BLaER1 treated with 17β-estradiol and CSF1 and Interleukin-3, amounts not matched to agents 10 nM and 100 nM (cell line): ENCODE measurements at regions not wholly inside any gene's neighbourhood (a gene's known extent, or its start where the extent isn't known, plus 50 kb on each side); places are given as distances from the start of the nearest gene placed in this dataset.
"Not testable (repeated sequence)": the region's sequence is repeated elsewhere in the genome, so short reads cannot be mapped to it uniquely, and the experiment has no call there.

Experiments
- H3K27ac ChIP-seq, 11 experiments: shearing (Covaris generic); formaldehyde crosslinking; 2 replicates each; pipeline ENCODE4 v1.8.1; 2022
- H3K27me3 ChIP-seq, 11 experiments: shearing (Covaris generic); formaldehyde crosslinking; 2 replicates each; pipeline ENCODE4 v1.8.1; 2022
- H3K36me3 ChIP-seq, 11 experiments: shearing (Covaris generic); formaldehyde crosslinking; 2 replicates each; pipeline ENCODE4 v1.8.1; 2022
- H3K4me1 ChIP-seq, 10 experiments: shearing (Covaris generic); formaldehyde crosslinking; 2 replicates each; pipeline ENCODE4 v1.8.1; 2022
- H3K4me2 ChIP-seq, 11 experiments: shearing (Covaris generic); formaldehyde crosslinking; 2 replicates each; pipeline ENCODE4 v1.8.1; 2022
- H3K4me3 ChIP-seq, 10 experiments: shearing (Covaris generic); formaldehyde crosslinking; 2 replicates each; pipeline ENCODE4 v1.8.1; 2022
- H3K9ac ChIP-seq, 11 experiments: shearing (Covaris generic); formaldehyde crosslinking; 2 replicates each; pipeline ENCODE4 v1.8.1; 2022
- H3K9me3 ChIP-seq, 11 experiments: shearing (Covaris generic); formaldehyde crosslinking; replicated peaks in 1 of 11; 2 replicates each; pipeline ENCODE4 v1.8.1; 2022
- H4K20me1 ChIP-seq, 11 experiments: shearing (Covaris generic); formaldehyde crosslinking; 2 replicates each; pipeline ENCODE4 v1.8.1; 2022
- Cebpa-rat ChIP-seq, 11 experiments: shearing (Covaris generic); IDR thresholded peaks; 2 replicates each; pipeline ENCODE4 v1.8.1; 2022

GRCh38 chr7:98771941-98772603 is 97.7 kb downstream of the TMEM130 start:
- Histone ChIP-seq H4K20me1 (no peaks in the 10 kb centered on the region; a peak in 1 of 22 replicates), H3K4me1 (peaks cover 39 to 72% (median 69%) of the 10 kb centered on the region in 10 experiments), H3K27ac (peak overlapping the region in 10 of 11 experiments; percentile 0 to 64 (median 55); a peak in 19 of 22 replicates), H3K9ac (peak overlapping the region in 10 of 11 experiments; percentile 27 to 57 (median 50); a peak in 16 of 22 replicates), H3K27me3 (no peaks in the 10 kb centered on the region), H3K4me2 (peak overlapping the region; percentile 70 to 94 (median 83)), H3K4me3 (peak overlapping the region in 6 of 10 experiments; percentile 1 to 40 (median 18); a peak in 6 of 20 replicates), H3K9me3 (no peaks in the 10 kb centered on the region; a peak in 1 of 22 replicates), H3K36me3 (no peaks in the 10 kb centered on the region)
- no peak for TF ChIP-seq Cebpa-rat (IDR thresholded peaks at IDR 0.05)

GRCh38 chr7:98774884-98775283 is 94.9 kb downstream of the TMEM130 start:
- H3K27me3 ChIP-seq: no peaks in the 10 kb centered on the region
- H3K4me1 ChIP-seq: peaks cover 46 to 69% (median 63%) of the 10 kb centered on the region in 10 experiments
- H3K9ac ChIP-seq: no peak overlapping the region
- TF ChIP-seq Cebpa-rat (IDR thresholded peaks at IDR 0.05): no peak
- H3K36me3 ChIP-seq: no peaks in the 10 kb centered on the region
- no peak overlapping the region for H3K4me3 ChIP-seq
- no peaks in the 10 kb centered on the region for H3K9me3 ChIP-seq
- peak overlapping the region in 9 of 11 experiments; percentile 15 to 94 (median 76); a peak in 14 of 22 replicates for H3K4me2 ChIP-seq
- H4K20me1 ChIP-seq: no peaks in the 10 kb centered on the region; a peak in 1 of 22 replicates
- no peak overlapping the region; a peak in 1 of 22 replicates for H3K27ac ChIP-seq

DNA sequence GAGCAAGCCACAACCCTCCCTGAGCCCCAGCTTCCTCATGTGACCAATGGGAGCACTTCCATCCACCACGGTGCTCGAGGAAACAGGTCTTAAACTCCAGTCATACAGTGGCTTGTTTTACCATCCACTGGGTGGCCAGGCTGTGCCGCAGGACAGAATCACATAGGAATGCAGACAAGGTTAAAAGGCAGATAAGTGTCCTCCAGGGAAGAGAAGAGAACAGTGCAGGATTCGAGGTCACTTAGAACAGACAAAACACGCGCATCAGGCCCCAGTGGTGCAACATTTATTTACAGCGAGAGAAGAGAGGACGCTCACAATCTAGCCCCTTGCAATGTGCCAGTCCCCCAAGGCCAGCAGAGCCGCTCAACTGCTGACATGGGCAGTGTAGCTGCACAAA is 92.8 kb downstream of the TMEM130 start:
- Histone ChIP-seq H3K4me3 (no peak overlapping the region), H3K27me3 (no peaks in the 10 kb centered on the region), H3K9me3 (peaks cover 0 to 6% (median 0%) of the 10 kb centered on the region in 11 experiments; a peak in 1 of 22 replicates), H3K9ac (no peak overlapping the region), H4K20me1 (no peaks in the 10 kb centered on the region), H3K4me2 (no peak overlapping the region), H3K4me1 (peaks cover 50 to 73% (median 57%) of the 10 kb centered on the region in 10 experiments), H3K27ac (no peak overlapping the region), H3K36me3 (no peaks in the 10 kb centered on the region)
- no peak for TF ChIP-seq Cebpa-rat (IDR thresholded peaks at IDR 0.05)

- H3K4me1 ChIP-seq: peaks cover 36 to 73% (median 49%) of the 10 kb centered on the region in 10 experiments
- no peak for TF ChIP-seq Cebpa-rat (IDR thresholded peaks at IDR 0.05)
- H3K27me3 ChIP-seq: no peaks in the 10 kb centered on the region
- no peaks in the 10 kb centered on the region for H3K36me3 ChIP-seq
- H3K9me3 ChIP-seq: peaks cover 0 to 6% (median 0%) of the 10 kb centered on the region in 11 experiments; a peak in 1 of 22 replicates
- H3K4me2 ChIP-seq: 0 out of 22 replicates have a peak overlapping the region, but pooled peaks of 1 of the 11 experiments have one; percentile 3
- H4K20me1 ChIP-seq: no peaks in the 10 kb centered on the region
- H3K27ac ChIP-seq: no peak overlapping the region
- no peak overlapping the region for H3K9ac ChIP-seq
- no peak overlapping the region for H3K4me3 ChIP-seq
Measured at GRCh38 chr7:98778421-98778820, 91.4 kb downstream of the TMEM130 start.

DNA sequence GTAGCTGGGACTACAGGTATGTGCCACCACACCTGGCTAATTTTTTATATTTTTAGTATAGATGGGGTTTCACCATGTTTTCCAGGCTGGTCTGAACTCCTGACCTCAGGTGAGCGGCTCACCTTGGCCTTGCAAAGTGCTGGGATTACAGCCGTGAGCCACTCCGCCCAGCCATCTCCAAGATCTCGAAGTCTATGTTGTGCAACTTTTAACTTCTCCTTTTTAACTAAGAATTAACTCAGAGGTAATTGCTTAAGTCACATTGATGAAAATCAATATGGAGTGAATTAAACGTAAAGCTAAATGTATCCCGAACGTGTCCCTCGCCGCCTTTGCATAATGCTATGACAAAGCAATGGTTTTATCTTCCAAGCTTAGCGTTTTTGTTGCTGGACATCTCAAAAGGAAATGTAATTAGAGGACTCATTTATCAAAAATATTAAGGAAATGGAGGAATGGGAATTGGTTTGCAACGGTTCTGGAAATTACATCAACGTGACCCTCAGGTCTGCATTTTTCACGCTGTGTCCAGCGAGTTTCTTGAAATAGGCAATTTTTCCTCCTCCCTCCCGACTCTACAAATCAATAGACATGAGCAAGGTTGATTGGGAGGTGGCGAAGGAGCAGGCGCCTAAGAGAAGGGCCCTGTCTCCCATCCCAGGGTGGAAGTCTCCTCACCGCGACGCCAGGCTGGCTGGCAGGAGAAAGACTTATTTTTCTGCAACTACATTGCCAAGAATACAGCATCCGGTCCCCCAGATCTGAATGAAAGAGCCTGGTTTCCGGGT is 89.8 kb downstream of the TMEM130 start:
- Histone ChIP-seq H3K4me2 (peak overlapping the region in 10 of 11 experiments; percentile 11 to 87 (median 50); a peak in 16 of 22 replicates), H3K9me3 (peaks cover 0 to 6% (median 0%) of the 10 kb centered on the region in 11 experiments; a peak in 1 of 22 replicates), H3K4me1 (peaks cover 24 to 73% (median 45%) of the 10 kb centered on the region in 10 experiments), H3K36me3 (no peaks in the 10 kb centered on the region), H3K27me3 (no peaks in the 10 kb centered on the region), H3K27ac (peak overlapping the region in 4 of 11 experiments; percentile 5 to 67 (median 60); a peak in 7 of 22 replicates), H3K9ac (no peak overlapping the region), H4K20me1 (no peaks in the 10 kb centered on the region), H3K4me3 (no peak overlapping the region)
- TF ChIP-seq Cebpa-rat (IDR thresholded peaks at IDR 0.05): peak in 9 of 11 experiments; percentile 29 to 81 (median 57); a peak in 13 of 22 replicates

DNA sequence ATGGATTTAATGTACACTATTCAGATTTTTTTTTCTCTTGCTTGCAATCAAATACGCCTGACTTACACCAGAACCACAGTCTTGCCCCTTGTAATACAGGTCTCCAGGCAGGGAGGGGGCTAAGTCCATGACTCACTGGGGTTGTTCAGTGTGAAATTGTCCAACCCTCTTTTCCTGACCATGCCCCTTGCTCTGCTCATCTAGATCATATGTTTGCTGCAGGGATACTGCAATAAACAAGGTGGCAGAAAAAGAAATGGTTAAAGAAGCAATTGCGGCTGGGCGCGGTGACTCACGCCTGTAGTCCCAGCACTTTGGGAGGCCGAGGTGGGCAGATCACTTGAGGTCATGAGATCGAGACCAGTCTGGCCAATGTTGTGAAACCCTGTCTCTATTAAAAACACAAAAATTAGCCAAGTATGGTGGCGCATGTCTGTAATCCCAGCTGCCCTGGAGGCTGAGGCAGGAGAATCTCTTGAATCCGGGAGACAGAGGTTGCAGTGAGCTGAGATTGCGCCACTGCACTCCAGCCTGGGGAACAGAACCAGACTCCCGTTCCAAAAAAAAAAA is 85.5 kb downstream of the TMEM130 start:
- no peak for TF ChIP-seq Cebpa-rat (IDR thresholded peaks at IDR 0.05)
- Histone ChIP-seq H3K27me3 (no peaks in the 10 kb centered on the region), H3K27ac (peak overlapping the region in 1 of 11 experiments; percentile 10; a peak in 1 of 22 replicates), H3K9me3 (peaks cover 0 to 6% (median 0%) of the 10 kb centered on the region in 11 experiments; a peak in 1 of 22 replicates), H3K4me3 (no peak overlapping the region), H3K4me1 (peaks cover 26 to 85% (median 54%) of the 10 kb centered on the region in 10 experiments), H3K4me2 (peak overlapping the region in 7 of 11 experiments; percentile 36 to 87 (median 63); a peak in 11 of 22 replicates), H4K20me1 (no peaks in the 10 kb centered on the region), H3K9ac (no peak overlapping the region), H3K36me3 (no peaks in the 10 kb centered on the region)

- Histone ChIP-seq H4K20me1 (no peaks in the 10 kb centered on the region), H3K36me3 (no peaks in the 10 kb centered on the region), H3K4me3 (no peak overlapping the region), H3K4me2 (peak overlapping the region in 10 of 11 experiments; percentile 27 to 87 (median 47); a peak in 19 of 22 replicates), H3K27me3 (no peaks in the 10 kb centered on the region), H3K27ac (peak overlapping the region in 4 of 11 experiments; percentile 6 to 19 (median 13); a peak in 4 of 22 replicates), H3K9me3 (0 out of 22 replicates have a peak, but pooled peaks cover 0 to 1% (median 0%) of the 10 kb centered on the region in 11 experiments), H3K4me1 (peaks cover 15 to 69% (median 39%) of the 10 kb centered on the region in 10 experiments), H3K9ac (no peak overlapping the region)
- no peak for TF ChIP-seq Cebpa-rat (IDR thresholded peaks at IDR 0.05)
Measured at GRCh38 chr7:98785929-98786571, 83.8 kb downstream of the TMEM130 start.

DNA sequence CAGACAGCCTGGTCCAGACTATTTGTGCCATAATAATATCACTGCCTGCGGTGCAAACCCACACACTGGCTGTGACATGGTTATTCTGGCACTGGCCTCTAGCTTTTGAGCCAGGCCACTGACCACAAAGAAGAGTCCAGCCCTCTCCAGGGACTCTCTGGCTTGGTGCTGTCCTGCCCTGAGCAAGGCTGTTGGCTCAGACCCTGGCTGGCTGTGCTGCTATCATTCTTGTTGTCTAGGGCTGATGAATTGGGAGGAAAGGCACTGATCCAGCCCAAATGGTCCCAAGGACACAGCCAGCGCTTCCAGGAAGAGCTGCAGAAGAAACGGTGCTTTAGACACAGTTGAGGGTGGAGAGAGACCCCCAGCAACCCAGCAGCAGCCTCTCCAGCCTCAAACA is 80.8 kb downstream of the TMEM130 start:
- H3K9me3 ChIP-seq: no peaks in the 10 kb centered on the region
- H3K4me2 ChIP-seq: no peak overlapping the region
- no peak overlapping the region for H3K9ac ChIP-seq
- no peak overlapping the region for H3K27ac ChIP-seq
- peaks cover 15 to 40% (median 32%) of the 10 kb centered on the region in 10 experiments for H3K4me1 ChIP-seq
- no peaks in the 10 kb centered on the region for H3K27me3 ChIP-seq
- H3K36me3 ChIP-seq: no peaks in the 10 kb centered on the region
- H4K20me1 ChIP-seq: no peaks in the 10 kb centered on the region
- TF ChIP-seq Cebpa-rat (IDR thresholded peaks at IDR 0.05): no peak
- H3K4me3 ChIP-seq: no peak overlapping the region

DNA sequence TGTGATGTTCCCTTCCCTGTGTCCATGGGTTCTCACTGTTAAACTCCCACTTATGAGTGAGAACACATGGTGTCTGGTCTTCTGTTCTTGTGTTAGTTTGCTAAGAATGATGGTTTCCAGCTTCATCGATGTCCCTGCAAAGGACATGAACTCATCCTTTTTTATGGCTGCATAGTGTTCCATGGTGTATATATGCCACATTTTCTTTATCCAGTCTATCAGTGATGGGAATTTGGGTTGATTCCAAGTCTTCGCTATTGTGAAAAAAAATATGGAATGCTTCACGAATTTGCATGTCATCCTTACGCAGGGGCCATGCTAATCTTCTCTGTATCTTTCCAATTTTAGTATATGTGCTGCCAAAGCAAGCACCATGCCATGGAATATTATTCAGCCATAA is 75.4 kb downstream of the TMEM130 start:
- H3K9me3 ChIP-seq, H3K27ac ChIP-seq, H4K20me1 ChIP-seq, H3K36me3 ChIP-seq, H3K27me3 ChIP-seq, H3K4me3 ChIP-seq, H3K4me2 ChIP-seq, H3K9ac ChIP-seq: not testable (repeated sequence)
- peaks cover 22 to 27% (median 24%) of the 10 kb centered on the region in 10 experiments for H3K4me1 ChIP-seq
